CD14-positive monocyte (primary cell): ENCODE measurements at regions not wholly inside any gene's neighbourhood (a gene's known extent, or its start where the extent isn't known, plus 50 kb on each side); places are given as distances from the start of the nearest gene placed in this dataset.
"Not testable (repeated sequence)": the region's sequence is repeated elsewhere in the genome, so short reads cannot be mapped to it uniquely, and the experiment has no call there.

Experiments
- DNase-seq, 3 donors: peaks; one replicate each; pipeline ENCODE4 v3.0.0-alpha.2; 2011 to 2022
- H2AFZ ChIP-seq: 2 replicates; pipeline ENCODE4 v1.6.0; 2012; ENCODE audit warnings: mild to moderate bottlenecking, low read depth, low read length, inconsistent platforms; ENCODE audit not compliant: insufficient read depth, poor library complexity, severe bottlenecking
- H3K27ac ChIP-seq, 2 donors: 1 replicate in 1 of 2; 2 replicates in 1 of 2; pipeline ENCODE4 v1.5.1; 2012 to 2013; ENCODE audit warnings: low read length in 2 of 2, control low read depth in 1 of 2, inconsistent platforms in 1 of 2, low read depth in 1 of 2, mild to moderate bottlenecking in 1 of 2
- H3K27me3 ChIP-seq, 2 donors: one replicate each; pipeline versions ENCODE4 v1.6.0 to v1.6.1; 2011 to 2013; ENCODE audit warnings: low read length in 2 of 2; ENCODE audit not compliant: control insufficient read depth in 2 of 2, insufficient read depth in 2 of 2
- H3K36me3 ChIP-seq, 2 donors: replicated peaks in 1 of 2; 1 replicate in 1 of 2; 2 replicates in 1 of 2; pipeline versions ENCODE4 v1.5.1 to v1.6.1; 2012 to 2013; ENCODE audit warnings: low read length in 2 of 2, control low read depth in 1 of 2, inconsistent platforms in 1 of 2, mild to moderate bottlenecking in 1 of 2; ENCODE audit not compliant: insufficient read depth in 2 of 2, control insufficient read depth in 1 of 2
- H3K4me1 ChIP-seq, 2 donors: 1 replicate in 1 of 2; 2 replicates in 1 of 2; pipeline versions ENCODE4 v1.5.1 to v1.6.1; 2012 to 2013; ENCODE audit warnings: low read length in 2 of 2, control low read depth in 1 of 2, inconsistent platforms in 1 of 2, mild to moderate bottlenecking in 1 of 2, moderate library complexity in 1 of 2; ENCODE audit not compliant: insufficient read depth in 2 of 2, control insufficient read depth in 1 of 2
- H3K4me2 ChIP-seq: replicated peaks from 2 replicates; pipeline ENCODE3; 2012; ENCODE audit warnings: low read length, moderate library complexity, mild to moderate bottlenecking; ENCODE audit not compliant: poor library complexity, severe bottlenecking; ENCODE audit errors: extremely low read depth
- H3K4me3 ChIP-seq, 3 experiments: fragments of 200-600 bp in 1 of 3; sonication (generic) in 1 of 3; replicated peaks in 1 of 3; 1 replicate in 2 of 3; 2 replicates in 1 of 3; pipeline ENCODE4 v1.5.1; 2011 to 2013; ENCODE audit warnings: low read length in 3 of 3, mild to moderate bottlenecking in 3 of 3, control low read depth in 2 of 3, low read depth in 2 of 3, inconsistent platforms in 1 of 3, moderate library complexity in 1 of 3
- H3K79me2 ChIP-seq: 2 replicates; pipeline ENCODE4 v1.6.0; 2012; ENCODE audit warnings: mild to moderate bottlenecking, control low read depth, inconsistent platforms, low read length, moderate library complexity; ENCODE audit not compliant: insufficient read depth
- H3K9ac ChIP-seq: 2 replicates; pipeline ENCODE4 v1.6.0; 2017; ENCODE audit warnings: low read length, mild to moderate bottlenecking; ENCODE audit not compliant: insufficient read depth, poor library complexity, severe bottlenecking
- H3K9me3 ChIP-seq, 2 donors: replicated peaks in 1 of 2; 1 replicate in 1 of 2; 2 replicates in 1 of 2; pipeline versions ENCODE4 v1.5.1 to v1.6.1; 2012 to 2013; ENCODE audit warnings: low read length in 2 of 2, control low read depth in 1 of 2; ENCODE audit not compliant: control insufficient read depth in 1 of 2, insufficient read depth in 1 of 2
- H4K20me1 ChIP-seq: 2 replicates; pipeline ENCODE4 v1.6.0; 2012; ENCODE audit warnings: mild to moderate bottlenecking, low read length, control low read depth, moderate library complexity; ENCODE audit not compliant: insufficient read depth
- H3K27ac Mint-ChIP-seq, 7 donors: one replicate each; pipeline ENCODE4 v1.8.0; 2020; ENCODE audit warnings: mild to moderate bottlenecking in 7 of 7, mixed read lengths in 7 of 7, moderate library complexity in 6 of 7, inconsistent platforms in 2 of 7
- H3K27me3 Mint-ChIP-seq, 3 donors: one replicate each; pipeline ENCODE4 v1.8.0; 2021 to 2022; ENCODE audit warnings: low read depth in 3 of 3, mild to moderate bottlenecking in 3 of 3, mixed read lengths in 3 of 3, moderate library complexity in 3 of 3, inconsistent platforms in 1 of 3
- H3K36me3 Mint-ChIP-seq, 2 donors: one replicate each; pipeline ENCODE4 v1.8.0; 2020; ENCODE audit warnings: mixed read lengths in 2 of 2, inconsistent platforms in 1 of 2, mild to moderate bottlenecking in 1 of 2
- H3K4me1 Mint-ChIP-seq: one replicate; pipeline ENCODE4 v1.8.0; 2020; ENCODE audit warnings: mild to moderate bottlenecking, mixed read lengths
- H3K4me3 Mint-ChIP-seq, 2 donors: one replicate each; pipeline ENCODE4 v1.8.0; 2020; ENCODE audit warnings: mild to moderate bottlenecking in 2 of 2, mixed read lengths in 2 of 2, moderate library complexity in 1 of 2
- H3K9me3 Mint-ChIP-seq, 7 donors: one replicate each; pipeline ENCODE4 v1.8.0; 2020 to 2022; ENCODE audit warnings: mixed read lengths in 7 of 7, mild to moderate bottlenecking in 6 of 7, moderate library complexity in 6 of 7, inconsistent platforms in 2 of 7
- CTCF ChIP-seq: fragments of 200-600 bp; IDR thresholded peaks from one replicate; pipeline ENCODE4 v1.8.0; 2022; ENCODE audit warnings: antibody characterized with exemption, mild to moderate bottlenecking
- WGBS: methylation state at CpG from one replicate; pipeline ENCODE4 v1.1.5; 2013; ENCODE audit warnings: missing lambda C conversion rate; ENCODE audit not compliant: insufficient coverage; 5-methylcytosine and 5-hydroxymethylcytosine counted together
- intact Hi-C, 2 donors: fragments of 100-400 bp; cut with micrococcal nuclease; formaldehyde crosslinking; loops; one replicate each; pipeline versions ENCODE4 v1.15.0 to v1.15.1; 2023

GRCh38 chrX:56130436-56130835 is 101.7 kb upstream of the KLF8 start:
- no peak overlapping the region for H3K9ac ChIP-seq
- no peak overlapping the region for H3K27ac ChIP-seq
- no peak for DNase-seq
- Mint-ChIP-seq H3K36me3 (no peaks in the 10 kb centered on the region), H3K27me3 (peaks cover 0 to 1% (median 1%) of the 10 kb centered on the region in 3 donors), H3K4me1 (no peaks in the 10 kb centered on the region), H3K27ac (no peak overlapping the region), H3K4me3 (no peak overlapping the region), H3K9me3 (peaks cover 2 to 21% (median 7%) of the 10 kb centered on the region in 7 donors)
- no peaks in the 10 kb centered on the region for H3K27me3 ChIP-seq
- H4K20me1 ChIP-seq, result no peaks in the 10 kb centered on the region
- peaks cover 0 to 9% of the 10 kb centered on the region in 2 donors for H3K9me3 ChIP-seq
- no peak overlapping the region for H3K4me3 ChIP-seq
- H3K79me2 ChIP-seq, result no peaks in the 10 kb centered on the region
- H3K36me3 ChIP-seq, result no peaks in the 10 kb centered on the region
- WGBS, result no CpG with 5 or more reads among the region's 3 CpGs
- TF ChIP-seq CTCF, result no peak
- H3K4me2 ChIP-seq, result no peak overlapping the region
- intact Hi-C loops, result no loop called here
- no peaks in the 10 kb centered on the region for H3K4me1 ChIP-seq
- no peak overlapping the region for H2AFZ ChIP-seq

- H3K27ac ChIP-seq, H3K4me1 ChIP-seq, H3K36me3 Mint-ChIP-seq, H3K4me3 Mint-ChIP-seq, H3K9ac ChIP-seq, H3K27me3 Mint-ChIP-seq, H3K4me2 ChIP-seq, H2AFZ ChIP-seq, DNase-seq, H3K27ac Mint-ChIP-seq, H3K27me3 ChIP-seq, H3K79me2 ChIP-seq, H3K4me1 Mint-ChIP-seq, H3K36me3 ChIP-seq, H3K4me3 ChIP-seq, H4K20me1 ChIP-seq, intact Hi-C loops: not testable (repeated sequence)
- peaks cover 0 to 14% of the 10 kb centered on the region in 2 donors for H3K9me3 ChIP-seq
- no CpG with 5 or more reads among the region's 1 CpG for WGBS
- H3K9me3 Mint-ChIP-seq, result peaks cover 4 to 25% (median 13%) of the 10 kb centered on the region in 7 donors
These were observed 68.0 kb upstream of the KLF8 start for GRCh38 chrX:56164135-56164534.
